PC-9 (cell line): ENCODE measurements at regions not wholly inside any gene's neighbourhood (a gene's known extent, or its start where the extent isn't known, plus 50 kb on each side); places are given as distances from the start of the nearest gene placed in this dataset.

Experiments used
- BruUV-seq: library from RNA; stranded (reverse); fragments of 400-500 nt; replicated peaks from 2 replicates; lab custom pipeline; 2021; lab: Mats Ljungman, UMichigan
- CTCF ChIA-PET: fragments of 300-600 bp; sonication (Branson Sonifier 250); formaldehyde crosslinking; loops from one replicate; lab custom pipeline; 2022; ENCODE audit warnings: antibody characterized with exemption; lab: Charles Lee
- POLR2A ChIA-PET: fragments of 300-600 bp; sonication (Branson Sonifier 250); formaldehyde crosslinking; loops from one replicate; lab custom pipeline; 2022; ENCODE audit warnings: antibody characterized with exemption; ENCODE audit not compliant: unreplicated experiment; lab: Charles Lee
- DNase-seq, 2 experiments: peaks; one replicate each; pipeline versions ENCODE4 v3.0.0 to v3.0.0-alpha.2; 2015 to 2022; ENCODE audit warnings: mixed read lengths in 1 of 2
- H2AFZ ChIP-seq: fragments of 200-600 bp; sonication (generic); 2 replicates; pipeline ENCODE4 v1.8.1; 2017; ENCODE audit warnings: antibody characterized with exemption
- H3F3A ChIP-seq: fragments of 200-600 bp; sonication (generic); 2 replicates; pipeline ENCODE4 v1.8.1; 2017; ENCODE audit warnings: antibody characterized with exemption, mild to moderate bottlenecking, low read depth; ENCODE audit not compliant: insufficient read depth
- H3K27ac ChIP-seq: fragments of 200-600 bp; sonication (generic); 2 replicates; pipeline ENCODE4 v1.6.1; 2016; ENCODE audit warnings: mixed run types
- H3K27me3 ChIP-seq: fragments of 200-600 bp; sonication (generic); 2 replicates; pipeline ENCODE4 v1.6.1; 2016; ENCODE audit warnings: low read depth, mixed run types; ENCODE audit not compliant: insufficient read depth
- H3K36me3 ChIP-seq: fragments of 200-600 bp; sonication (generic); 2 replicates; pipeline ENCODE4 v1.6.1; 2016; ENCODE audit warnings: low read depth, mixed run types
- H3K4me1 ChIP-seq: fragments of 200-600 bp; sonication (generic); replicated peaks from 2 replicates; pipeline ENCODE4 v1.6.1; 2016; ENCODE audit warnings: mixed run types; ENCODE audit not compliant: insufficient read depth
- H3K4me2 ChIP-seq: fragments of 200-600 bp; sonication (generic); 2 replicates; pipeline ENCODE4 v1.6.1; 2017; ENCODE audit warnings: mixed run types
- H3K4me3 ChIP-seq: fragments of 200-600 bp; sonication (generic); 2 replicates; pipeline ENCODE4 v1.6.1; 2016; ENCODE audit warnings: mixed run types
- H3K79me2 ChIP-seq: fragments of 200-600 bp; sonication (generic); 2 replicates; pipeline ENCODE4 v1.6.1; 2017; ENCODE audit warnings: low read depth, mixed run types
- H3K9me2 ChIP-seq: fragments of 200-600 bp; sonication (generic); 2 replicates; pipeline ENCODE4 v1.8.1; 2017; ENCODE audit warnings: mild to moderate bottlenecking; ENCODE audit not compliant: insufficient read depth
- H3K9me3 ChIP-seq: fragments of 200-600 bp; sonication (generic); 2 replicates; pipeline ENCODE4 v1.8.1; 2016; ENCODE audit warnings: low read depth; ENCODE audit not compliant: insufficient read depth
- H4K20me1 ChIP-seq: fragments of 200-600 bp; sonication (generic); 2 replicates; pipeline ENCODE4 v1.8.1; 2017; ENCODE audit not compliant: insufficient read depth
- EZH2 ChIP-seq: fragments of 200-600 bp; sonication (generic); IDR thresholded peaks from 2 replicates; pipeline ENCODE4 v1.8.0; 2017; ENCODE audit warnings: antibody characterized with exemption, low read depth
- intact Hi-C: fragments of 100-400 bp; cut with micrococcal nuclease; formaldehyde crosslinking; loops from one replicate; pipeline ENCODE4 v1.10.0; 2022; ENCODE audit not compliant: unreplicated experiment
- TF ChIP-seq, protein P1 (sequence below): fragments of 200-600 bp; sonication (generic); conservative IDR thresholded peaks from 2 replicates; pipeline ENCODE4 v1.6.1; 2017; ENCODE audit warnings: mixed run types, antibody characterized with exemption, mild to moderate bottlenecking, moderate library complexity

DNA sequence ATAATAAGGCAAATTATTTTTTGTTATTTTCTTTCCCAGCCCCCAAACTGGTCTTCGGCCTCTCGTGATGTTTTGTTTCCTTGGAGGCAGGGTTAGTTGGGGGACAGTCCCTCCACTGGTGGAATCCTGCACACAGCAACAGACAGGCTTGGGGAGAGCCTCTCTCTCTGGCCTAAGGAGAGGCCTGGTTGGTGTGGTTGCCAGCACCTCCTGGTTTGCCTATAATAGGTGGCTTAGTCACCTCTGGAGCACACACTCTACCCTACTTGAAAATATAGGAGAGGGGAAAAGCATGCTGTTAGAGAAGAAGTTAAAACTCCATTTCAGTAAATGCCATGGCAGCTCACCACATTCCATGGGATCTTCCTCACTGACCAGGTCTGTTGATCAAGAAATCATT lies 417.2 kb upstream of the MEIS1 start:
- H4K20me1 ChIP-seq, result no peaks in the 10 kb centered on the region
- H3K9me3 ChIP-seq, result no peaks in the 10 kb centered on the region
- H3K27me3 ChIP-seq, result no peaks in the 10 kb centered on the region
- BruUV-seq, result no TSS peak
- H3F3A ChIP-seq, result no peaks in the 10 kb centered on the region
- no peaks in the 10 kb centered on the region for H3K36me3 ChIP-seq
- TF ChIP-seq, protein P1, sequence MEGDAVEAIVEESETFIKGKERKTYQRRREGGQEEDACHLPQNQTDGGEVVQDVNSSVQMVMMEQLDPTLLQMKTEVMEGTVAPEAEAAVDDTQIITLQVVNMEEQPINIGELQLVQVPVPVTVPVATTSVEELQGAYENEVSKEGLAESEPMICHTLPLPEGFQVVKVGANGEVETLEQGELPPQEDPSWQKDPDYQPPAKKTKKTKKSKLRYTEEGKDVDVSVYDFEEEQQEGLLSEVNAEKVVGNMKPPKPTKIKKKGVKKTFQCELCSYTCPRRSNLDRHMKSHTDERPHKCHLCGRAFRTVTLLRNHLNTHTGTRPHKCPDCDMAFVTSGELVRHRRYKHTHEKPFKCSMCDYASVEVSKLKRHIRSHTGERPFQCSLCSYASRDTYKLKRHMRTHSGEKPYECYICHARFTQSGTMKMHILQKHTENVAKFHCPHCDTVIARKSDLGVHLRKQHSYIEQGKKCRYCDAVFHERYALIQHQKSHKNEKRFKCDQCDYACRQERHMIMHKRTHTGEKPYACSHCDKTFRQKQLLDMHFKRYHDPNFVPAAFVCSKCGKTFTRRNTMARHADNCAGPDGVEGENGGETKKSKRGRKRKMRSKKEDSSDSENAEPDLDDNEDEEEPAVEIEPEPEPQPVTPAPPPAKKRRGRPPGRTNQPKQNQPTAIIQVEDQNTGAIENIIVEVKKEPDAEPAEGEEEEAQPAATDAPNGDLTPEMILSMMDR, result no peak
- H3K4me1 ChIP-seq, result no peaks in the 10 kb centered on the region
- no peak overlapping the region for H2AFZ ChIP-seq
- no peaks in the 10 kb centered on the region for H3K79me2 ChIP-seq
- no peak overlapping the region for H3K4me3 ChIP-seq
- intact Hi-C loops, result no loop called here
- CTCF ChIA-PET, result no interaction called here
- no peak for DNase-seq
- H3K4me2 ChIP-seq, result no peak overlapping the region
- POLR2A ChIA-PET, result no interaction called here
- no peaks in the 10 kb centered on the region for H3K9me2 ChIP-seq
- H3K27ac ChIP-seq, result no peak overlapping the region

DNA sequence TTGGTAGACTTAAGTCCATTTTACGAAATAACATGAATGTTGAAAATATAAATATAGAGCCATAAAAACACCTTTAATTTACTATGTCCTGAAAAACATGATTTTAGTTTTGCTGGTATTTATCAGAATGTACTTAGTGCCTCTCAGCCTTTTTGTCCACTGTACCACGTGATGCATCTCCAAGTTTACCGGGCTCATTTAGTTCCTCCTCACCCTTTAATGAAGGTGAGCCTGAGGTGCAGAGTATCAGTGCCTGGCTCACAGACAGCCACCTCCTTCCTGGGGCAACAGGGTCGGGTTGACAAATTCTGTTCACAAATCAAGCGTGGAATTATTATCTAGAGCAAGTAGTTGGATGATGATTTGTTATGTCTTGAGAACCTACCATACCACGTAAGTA lies 420.5 kb upstream of the MEIS1 start:
- no peak overlapping the region for H3K4me2 ChIP-seq
- H3K79me2 ChIP-seq, result no peaks in the 10 kb centered on the region
- intact Hi-C loops, result no loop called here
- DNase-seq, result no peak
- H3F3A ChIP-seq, result no peaks in the 10 kb centered on the region
- H2AFZ ChIP-seq, result no peak overlapping the region
- no peaks in the 10 kb centered on the region for H3K4me1 ChIP-seq
- no peaks in the 10 kb centered on the region for H3K9me2 ChIP-seq
- no TSS peak for BruUV-seq
- POLR2A ChIA-PET, result interaction anchor here (0.9 kb wide), 1 partner anchor 939 kb away, joined by 5 read pairs; no protein-coding TSS in a partner anchor
- no peak overlapping the region for H3K27ac ChIP-seq
- H3K36me3 ChIP-seq, result no peaks in the 10 kb centered on the region
- no peaks in the 10 kb centered on the region for H4K20me1 ChIP-seq
- H3K27me3 ChIP-seq, result no peaks in the 10 kb centered on the region
- TF ChIP-seq EZH2, result no peak
- TF ChIP-seq, protein P1, result no peak
- CTCF ChIA-PET, result interaction anchor here (0.7 kb wide), 1 partner anchor 566 kb away, joined by 8 read pairs; no protein-coding TSS in a partner anchor
- H3K4me3 ChIP-seq, result no peak overlapping the region
- H3K9me3 ChIP-seq, result no peaks in the 10 kb centered on the region

DNA sequence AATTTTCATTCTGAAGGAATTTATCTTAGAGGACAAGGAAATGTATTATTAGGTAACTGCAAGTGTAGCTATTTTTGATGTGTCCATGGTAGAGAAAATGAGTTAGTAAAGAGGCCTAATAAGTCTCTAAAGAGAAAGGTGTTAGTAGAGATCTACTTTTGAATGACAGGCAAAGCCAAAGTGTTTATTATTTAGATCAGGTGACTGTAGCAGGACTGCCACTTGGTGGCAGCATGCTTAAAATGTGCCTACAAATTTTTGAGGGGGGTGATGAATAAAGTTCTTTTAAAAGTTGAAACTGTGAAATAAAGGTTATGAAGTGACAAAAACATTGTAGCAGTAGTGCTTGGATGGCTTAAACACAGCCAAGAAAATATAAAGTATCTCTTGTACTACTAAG lies 421.5 kb upstream of the MEIS1 start:
- DNase-seq, result no peak
- no peaks in the 10 kb centered on the region for H3K27me3 ChIP-seq
- POLR2A ChIA-PET, result interaction anchor here (0.9 kb wide), 1 partner anchor 938 kb away, joined by 5 read pairs; no protein-coding TSS in a partner anchor
- H2AFZ ChIP-seq, result no peak overlapping the region
- no peak overlapping the region for H3K4me3 ChIP-seq
- H4K20me1 ChIP-seq, result no peaks in the 10 kb centered on the region
- no peaks in the 10 kb centered on the region for H3K9me2 ChIP-seq
- no peak overlapping the region for H3K4me2 ChIP-seq
- H3F3A ChIP-seq, result no peaks in the 10 kb centered on the region
- H3K9me3 ChIP-seq, result no peaks in the 10 kb centered on the region
- BruUV-seq, result no TSS peak
- CTCF ChIA-PET, result interaction anchor here (0.7 kb wide), 1 partner anchor 567 kb away, joined by 8 read pairs; no protein-coding TSS in a partner anchor
- intact Hi-C loops, result no loop called here
- no peaks in the 10 kb centered on the region for H3K4me1 ChIP-seq
- H3K79me2 ChIP-seq, result no peaks in the 10 kb centered on the region
- H3K36me3 ChIP-seq, result no peaks in the 10 kb centered on the region
- H3K27ac ChIP-seq, result no peak overlapping the region
- TF ChIP-seq, protein P1, result peak; percentile 57
- TF ChIP-seq EZH2, result no peak
